Non-pigmented ciliary epithelial cell (primary cell): ENCODE measurements at regions not wholly inside any gene's neighbourhood (a gene's known extent, or its start where the extent isn't known, plus 50 kb on each side); places are given as distances from the start of the nearest gene placed in this dataset.

Source experiments
- DNase-seq: peaks from one replicate; pipeline ENCODE4 v3.0.0-alpha.2; 2010; ENCODE audit warnings: low read depth

DNA sequence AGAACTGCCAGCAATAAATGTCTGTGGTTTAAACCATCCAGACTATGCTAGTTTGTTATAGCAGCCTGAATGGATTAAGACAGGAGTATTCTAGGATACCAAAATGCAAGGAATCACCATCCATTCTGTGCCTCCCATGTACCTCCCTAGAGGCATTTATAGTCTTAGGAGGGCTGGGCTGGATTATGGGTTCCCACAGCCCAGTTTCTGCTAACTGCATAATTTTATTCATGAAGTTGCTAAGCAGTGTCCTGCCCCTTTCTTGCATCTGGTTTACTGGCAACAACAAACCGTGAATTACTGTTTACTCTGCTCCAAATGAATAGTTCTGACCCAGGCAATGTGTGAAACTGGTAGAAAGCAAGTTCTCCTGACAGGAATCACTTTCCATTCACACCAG lies 67.1 kb upstream of the PRKX start:
- no peak for DNase-seq

DNA sequence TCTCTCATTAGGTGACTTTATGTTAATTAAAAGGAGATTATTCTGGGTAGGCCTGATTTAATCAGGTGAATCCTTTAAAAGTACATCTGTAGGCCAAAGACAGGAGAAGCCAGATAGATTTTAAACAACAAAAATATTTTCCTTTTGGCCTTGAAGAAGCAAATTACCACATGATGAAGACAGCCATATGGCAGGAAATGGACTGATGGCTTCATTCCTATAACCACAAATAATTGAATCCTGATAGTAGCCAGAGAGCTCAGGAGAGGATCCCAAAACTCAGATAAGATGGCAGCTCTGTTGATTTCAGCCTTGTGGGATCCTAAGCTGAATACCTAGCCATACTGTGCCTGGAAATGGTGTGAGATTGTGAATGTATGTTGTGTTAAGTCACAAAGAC lies 66.1 kb upstream of the PRKX start:
- DNase-seq, result no peak

DNA sequence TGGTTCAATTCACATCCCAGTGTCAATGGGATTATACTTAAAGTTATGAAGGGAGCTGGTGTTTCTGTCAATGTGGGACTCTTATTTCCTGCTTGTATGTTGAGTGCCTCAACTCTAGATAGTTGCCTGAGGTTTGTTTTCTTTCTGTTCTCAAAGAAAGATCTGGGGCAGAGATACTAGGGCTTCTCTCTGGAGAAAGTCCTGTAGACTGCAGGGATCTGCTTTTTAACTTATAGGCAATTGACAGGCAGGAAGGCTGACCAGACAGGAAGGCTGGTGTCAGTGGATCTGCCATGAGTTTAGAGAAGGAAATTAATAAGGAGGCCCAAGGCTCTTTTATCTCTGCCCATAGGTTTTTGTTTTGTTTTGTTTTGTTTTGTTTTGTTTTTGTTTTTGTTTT lies 64.0 kb upstream of the PRKX start:
- no peak for DNase-seq

DNA sequence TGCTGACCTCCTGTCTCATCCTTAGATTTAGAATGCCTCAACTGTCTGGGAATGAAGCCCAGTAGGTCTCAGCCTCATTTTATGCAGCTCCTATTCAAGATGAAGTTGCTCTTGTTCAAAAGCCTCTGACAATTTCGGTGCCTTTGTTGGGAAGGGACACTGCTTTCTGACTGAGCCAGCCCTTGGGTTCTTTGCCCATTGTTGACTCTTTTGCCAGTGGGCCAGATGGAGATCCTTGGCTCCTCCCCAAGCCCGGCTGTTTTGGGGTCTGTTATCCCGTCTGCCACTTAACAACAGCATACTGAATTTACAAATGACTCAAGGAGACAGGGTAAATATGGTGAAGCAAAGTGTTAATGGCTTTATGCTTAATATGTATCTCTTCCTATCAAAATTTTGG lies 58.3 kb upstream of the PRKX start:
- no peak for DNase-seq

DNA sequence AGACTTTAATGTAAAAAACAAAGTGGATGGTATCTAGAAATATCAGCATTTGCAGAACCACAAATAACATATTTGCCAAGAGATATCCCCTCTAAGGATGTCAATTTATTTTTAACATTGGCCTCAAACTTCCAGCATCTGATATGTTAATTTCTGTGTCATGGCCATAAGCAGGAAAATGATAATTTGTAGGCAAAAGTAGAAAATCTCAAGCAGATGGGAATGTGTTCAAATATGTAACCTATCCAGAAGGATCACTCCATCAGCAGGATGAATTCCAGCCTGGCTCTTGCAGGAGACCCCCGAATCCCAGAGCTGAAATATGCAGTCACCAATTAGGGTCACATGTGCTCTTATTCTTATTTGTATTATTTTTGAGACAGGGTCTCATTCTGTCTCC lies 55.4 kb upstream of the PRKX start:
- DNase-seq, result no peak
